ENCODE measurements at regions not wholly inside any gene's neighbourhood (a gene's known extent, or its start where the extent isn't known, plus 50 kb on each side); places are given as distances from the start of the nearest gene placed in this dataset.

- TF ChIP-seq POLR2AphosphoS5 (IDR thresholded peaks at IDR 0.05; ENCODE audit: low read depth, low read length) (no peak), POLR2A (IDR thresholded peaks at IDR 0.05; ENCODE audit: low read depth, low read length) (no peak)
Observed at GRCh38 chr3:189119950-189120349, 51.8 kb upstream of the TPRG1 start.

Data from GM12892 (cell line).